Uterus (tissue), 2 donors: ENCODE measurements at regions not wholly inside any gene's neighbourhood (a gene's known extent, or its start where the extent isn't known, plus 50 kb on each side); places are given as distances from the start of the nearest gene placed in this dataset.

Source experiments
- POLR2A ChIP-seq, 2 donors: fragments of 450-650 bp; IDR thresholded peaks; one replicate each; pipeline ENCODE4 v1.6.1; 2016; ENCODE audit warnings: antibody characterized with exemption in 2 of 2, mild to moderate bottlenecking in 1 of 2, moderate library complexity in 1 of 2
- TF ChIP-seq, protein P1 (sequence below), 4 experiments: fragments of 200-600 bp in 2 of 4; fragments of 450-650 bp in 2 of 4; sonication (generic) in 2 of 4; IDR thresholded peaks; one replicate each; pipeline ENCODE4 v1.5.1; 2016 to 2019; ENCODE audit warnings: antibody characterized with exemption in 4 of 4, mild to moderate bottlenecking in 2 of 4, moderate library complexity in 1 of 4

- TF ChIP-seq, protein P1, sequence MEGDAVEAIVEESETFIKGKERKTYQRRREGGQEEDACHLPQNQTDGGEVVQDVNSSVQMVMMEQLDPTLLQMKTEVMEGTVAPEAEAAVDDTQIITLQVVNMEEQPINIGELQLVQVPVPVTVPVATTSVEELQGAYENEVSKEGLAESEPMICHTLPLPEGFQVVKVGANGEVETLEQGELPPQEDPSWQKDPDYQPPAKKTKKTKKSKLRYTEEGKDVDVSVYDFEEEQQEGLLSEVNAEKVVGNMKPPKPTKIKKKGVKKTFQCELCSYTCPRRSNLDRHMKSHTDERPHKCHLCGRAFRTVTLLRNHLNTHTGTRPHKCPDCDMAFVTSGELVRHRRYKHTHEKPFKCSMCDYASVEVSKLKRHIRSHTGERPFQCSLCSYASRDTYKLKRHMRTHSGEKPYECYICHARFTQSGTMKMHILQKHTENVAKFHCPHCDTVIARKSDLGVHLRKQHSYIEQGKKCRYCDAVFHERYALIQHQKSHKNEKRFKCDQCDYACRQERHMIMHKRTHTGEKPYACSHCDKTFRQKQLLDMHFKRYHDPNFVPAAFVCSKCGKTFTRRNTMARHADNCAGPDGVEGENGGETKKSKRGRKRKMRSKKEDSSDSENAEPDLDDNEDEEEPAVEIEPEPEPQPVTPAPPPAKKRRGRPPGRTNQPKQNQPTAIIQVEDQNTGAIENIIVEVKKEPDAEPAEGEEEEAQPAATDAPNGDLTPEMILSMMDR (IDR thresholded peaks at IDR 0.05) = no peak
- TF ChIP-seq POLR2A (IDR thresholded peaks at IDR 0.05) = no peak
Measured at GRCh38 chr2:128664499-128664971, 345.9 kb upstream of the HS6ST1 start.
